ENCODE measurements at regions not wholly inside any gene's neighbourhood (a gene's known extent, or its start where the extent isn't known, plus 50 kb on each side); places are given as distances from the start of the nearest gene placed in this dataset.

GRCh38 chr6:23266536-23266935 lies 697.2 kb downstream of the HDGFL1 start:
- Histone ChIP-seq H3K9ac (no peak overlapping the region), H4K20me1 (ENCODE audit: low read depth) (no peaks in the 10 kb centered on the region), H3K4me2 (no peak overlapping the region), H3K79me2 (ENCODE audit: low read depth) (no peaks in the 10 kb centered on the region), H3K4me1 (no peaks in the 10 kb centered on the region), H3K9me3 (ENCODE audit: low read depth) (no peaks in the 10 kb centered on the region), H3F3A (ENCODE audit: low read depth) (no peaks in the 10 kb centered on the region), H3K27me3 (no peaks in the 10 kb centered on the region), H2AFZ (replicated peaks) (no peak overlapping the region), H3K4me3 (no peak overlapping the region), H3K27ac (no peak overlapping the region), H3K36me3 (no peaks in the 10 kb centered on the region)
- no peak overlapping the region for H3K4me3 Mint-ChIP-seq
- no peaks in the 10 kb centered on the region for H3K36me3 Mint-ChIP-seq
- no peaks in the 10 kb centered on the region for H3K4me1 Mint-ChIP-seq
- TF ChIP-seq EZH2 (IDR thresholded peaks at IDR 0.05) (no peak), EZH2phosphoT487 (IDR thresholded peaks at IDR 0.05) (no peak), CTCF (IDR thresholded peaks at IDR 0.05) (no peak)
- no peak for DNase-seq (ENCODE audit: low spot score)
- peaks cover 2% of the 10 kb centered on the region for H3K27me3 Mint-ChIP-seq (ENCODE audit: insufficient read depth, low read depth)
- H3K27ac Mint-ChIP-seq, result no peak overlapping the region
- H3K9me3 Mint-ChIP-seq, result no peaks in the 10 kb centered on the region

- H3K9me3 Mint-ChIP-seq, result no peaks in the 10 kb centered on the region
- no peaks in the 10 kb centered on the region for H3K9me3 ChIP-seq (ENCODE audit: low read depth)
- no peak overlapping the region for H3K4me2 ChIP-seq
- H3K79me2 ChIP-seq (ENCODE audit: low read depth), result no peaks in the 10 kb centered on the region
- no peaks in the 10 kb centered on the region for H3F3A ChIP-seq (ENCODE audit: low read depth)
- no peak for DNase-seq (ENCODE audit: low spot score)
- H3K27ac ChIP-seq, result no peak overlapping the region
- no peaks in the 10 kb centered on the region for H3K4me1 Mint-ChIP-seq
- peaks cover 2% of the 10 kb centered on the region for H3K27me3 Mint-ChIP-seq (ENCODE audit: insufficient read depth, low read depth)
- no peak overlapping the region for H2AFZ ChIP-seq (replicated peaks)
- H3K9ac ChIP-seq, result no peak overlapping the region
- no peaks in the 10 kb centered on the region for H3K4me1 ChIP-seq
- no peak overlapping the region for H3K4me3 ChIP-seq
- TF ChIP-seq CTCF (IDR thresholded peaks at IDR 0.05), result no peak
- no peak for TF ChIP-seq EZH2phosphoT487 (IDR thresholded peaks at IDR 0.05)
- no peak for TF ChIP-seq EZH2 (IDR thresholded peaks at IDR 0.05)
- no peak overlapping the region for H3K27ac Mint-ChIP-seq
- no peaks in the 10 kb centered on the region for H3K36me3 Mint-ChIP-seq
- no peaks in the 10 kb centered on the region for H3K27me3 ChIP-seq
- no peak overlapping the region for H3K4me3 Mint-ChIP-seq
- H3K36me3 ChIP-seq, result no peaks in the 10 kb centered on the region
- H4K20me1 ChIP-seq (ENCODE audit: low read depth), result no peaks in the 10 kb centered on the region
These were observed 698.3 kb downstream of the HDGFL1 start for GRCh38 chr6:23267651-23268050.

GRCh38 chr6:23268348-23268747 lies 699.0 kb downstream of the HDGFL1 start:
- Histone ChIP-seq H2AFZ (replicated peaks) (no peak overlapping the region), H3K27ac (no peak overlapping the region), H3K4me1 (no peaks in the 10 kb centered on the region), H3F3A (ENCODE audit: low read depth) (no peaks in the 10 kb centered on the region), H3K4me3 (no peak overlapping the region), H3K36me3 (no peaks in the 10 kb centered on the region), H3K27me3 (no peaks in the 10 kb centered on the region), H3K9me3 (ENCODE audit: low read depth) (no peaks in the 10 kb centered on the region), H3K4me2 (no peak overlapping the region), H3K9ac (no peak overlapping the region), H4K20me1 (ENCODE audit: low read depth) (no peaks in the 10 kb centered on the region), H3K79me2 (ENCODE audit: low read depth) (no peaks in the 10 kb centered on the region)
- TF ChIP-seq EZH2 (IDR thresholded peaks at IDR 0.05), result no peak
- TF ChIP-seq CTCF (IDR thresholded peaks at IDR 0.05), result no peak
- no peak for TF ChIP-seq EZH2phosphoT487 (IDR thresholded peaks at IDR 0.05)
- no peak overlapping the region for H3K27ac Mint-ChIP-seq
- H3K4me3 Mint-ChIP-seq, result no peak overlapping the region
- H3K27me3 Mint-ChIP-seq (ENCODE audit: insufficient read depth, low read depth), result no peaks in the 10 kb centered on the region
- no peaks in the 10 kb centered on the region for H3K4me1 Mint-ChIP-seq
- H3K9me3 Mint-ChIP-seq, result no peaks in the 10 kb centered on the region
- no peak for DNase-seq (ENCODE audit: low spot score)
- no peaks in the 10 kb centered on the region for H3K36me3 Mint-ChIP-seq

GRCh38 chr6:23269436-23269835 lies 700.1 kb downstream of the HDGFL1 start:
- no peaks in the 10 kb centered on the region for H4K20me1 ChIP-seq (ENCODE audit: low read depth)
- no peaks in the 10 kb centered on the region for H3K27me3 ChIP-seq
- H3K4me3 ChIP-seq, result no peak overlapping the region
- TF ChIP-seq EZH2 (IDR thresholded peaks at IDR 0.05) (no peak), EZH2phosphoT487 (IDR thresholded peaks at IDR 0.05) (no peak), CTCF (IDR thresholded peaks at IDR 0.05) (no peak)
- no peaks in the 10 kb centered on the region for H3K4me1 Mint-ChIP-seq
- no peak for DNase-seq (ENCODE audit: low spot score)
- H2AFZ ChIP-seq (replicated peaks), result no peak overlapping the region
- H3K9me3 Mint-ChIP-seq, result no peaks in the 10 kb centered on the region
- H3K9me3 ChIP-seq (ENCODE audit: low read depth), result no peaks in the 10 kb centered on the region
- H3F3A ChIP-seq (ENCODE audit: low read depth), result no peaks in the 10 kb centered on the region
- H3K27me3 Mint-ChIP-seq (ENCODE audit: insufficient read depth, low read depth), result no peaks in the 10 kb centered on the region
- no peak overlapping the region for H3K27ac Mint-ChIP-seq
- H3K36me3 ChIP-seq, result no peaks in the 10 kb centered on the region
- H3K27ac ChIP-seq, result no peak overlapping the region
- no peaks in the 10 kb centered on the region for H3K4me1 ChIP-seq
- no peaks in the 10 kb centered on the region for H3K79me2 ChIP-seq (ENCODE audit: low read depth)
- H3K4me2 ChIP-seq, result no peak overlapping the region
- H3K4me3 Mint-ChIP-seq, result no peak overlapping the region
- H3K36me3 Mint-ChIP-seq, result no peaks in the 10 kb centered on the region
- H3K9ac ChIP-seq, result no peak overlapping the region

All from neural progenitor cell (in vitro differentiated cells).